SH-SY5Y (cell line): ENCODE measurements at regions not wholly inside any gene's neighbourhood (a gene's known extent, or its start where the extent isn't known, plus 50 kb on each side); places are given as distances from the start of the nearest gene placed in this dataset.

Source experiments
- GATA2 ChIP-seq: IDR thresholded peaks from 2 replicates; pipeline ENCODE4 v1.6.1; 2011; ENCODE audit warnings: mild to moderate bottlenecking, low read depth, low read length
- GATA3 ChIP-seq: IDR thresholded peaks from 2 replicates; pipeline ENCODE4 v1.6.1; 2011; ENCODE audit warnings: low read depth, mild to moderate bottlenecking, low read length, moderate library complexity

DNA sequence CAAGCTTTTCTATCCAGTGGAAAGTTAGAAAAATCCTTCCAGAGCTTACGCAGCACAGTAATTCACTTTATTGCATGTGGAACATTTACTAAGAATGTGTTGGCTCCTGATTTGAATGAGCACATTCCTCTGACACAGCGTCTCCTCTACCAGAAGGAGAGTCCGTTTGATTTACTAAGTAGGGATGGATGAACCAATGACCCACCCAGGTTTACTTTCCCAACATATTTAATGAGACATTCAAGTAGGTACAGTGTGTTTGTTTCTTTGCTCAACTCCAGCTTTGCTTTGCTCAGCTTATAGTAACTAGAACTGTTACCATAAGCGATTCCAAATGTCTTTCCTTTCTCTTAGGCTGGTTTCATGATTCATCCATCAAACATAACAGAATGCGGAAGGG lies 161.7 kb downstream of the SMARCA1 start:
- no peak for TF ChIP-seq GATA2
- no peak for TF ChIP-seq GATA3

DNA sequence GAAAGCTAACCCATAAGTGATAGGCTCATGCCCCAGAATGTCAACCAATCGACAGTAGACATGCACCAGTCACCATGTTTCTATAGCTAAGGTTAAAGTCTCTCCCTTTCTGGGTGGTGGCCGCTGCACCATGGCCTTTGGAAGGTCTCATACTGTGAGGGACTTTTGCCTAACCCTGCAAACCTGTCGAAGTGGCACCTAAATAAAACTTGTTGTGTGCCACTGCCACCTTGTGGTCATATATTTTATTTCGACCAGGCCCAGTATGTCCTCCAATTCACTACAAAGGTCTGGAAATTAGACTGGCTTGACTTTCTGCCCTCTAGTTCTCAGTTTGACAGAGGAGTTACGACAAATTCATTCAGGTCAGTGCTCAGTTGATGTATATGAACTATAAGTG lies 163.1 kb downstream of the SMARCA1 start:
- no peak for TF ChIP-seq GATA3

- no peak for TF ChIP-seq GATA3
- TF ChIP-seq GATA2: no peak
Observed at GRCh38 chrX:129359269-129359668, 164.0 kb downstream of the SMARCA1 start.

DNA sequence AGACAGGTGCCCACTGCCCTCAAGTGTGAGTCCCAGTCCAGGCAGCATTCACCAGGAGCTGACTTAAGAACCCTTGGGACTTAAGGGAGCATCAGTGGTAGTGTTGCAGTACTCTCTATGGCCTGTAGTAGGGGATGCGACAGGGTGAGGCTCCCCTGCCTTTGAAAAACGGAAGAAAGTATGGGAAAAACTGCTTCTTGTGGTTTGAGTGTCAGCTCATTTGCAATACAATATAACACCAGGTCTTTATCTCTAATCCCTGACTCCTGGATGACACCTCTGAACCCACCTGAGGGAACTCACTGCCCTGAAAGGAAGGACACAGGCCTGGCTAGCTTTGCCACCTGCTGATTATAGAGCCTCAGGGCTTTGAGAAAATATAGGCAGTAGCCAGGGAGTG lies 176.0 kb downstream of the SMARCA1 start:
- TF ChIP-seq GATA2: no peak
- no peak for TF ChIP-seq GATA3

- no peak for TF ChIP-seq GATA3
- no peak for TF ChIP-seq GATA2
Observed at GRCh38 chrX:129346574-129346973, 176.7 kb downstream of the SMARCA1 start.

- TF ChIP-seq GATA2 (no peak), GATA3 (no peak)
Observed at GRCh38 chrX:129323115-129323514, 200.2 kb downstream of the SMARCA1 start.

DNA sequence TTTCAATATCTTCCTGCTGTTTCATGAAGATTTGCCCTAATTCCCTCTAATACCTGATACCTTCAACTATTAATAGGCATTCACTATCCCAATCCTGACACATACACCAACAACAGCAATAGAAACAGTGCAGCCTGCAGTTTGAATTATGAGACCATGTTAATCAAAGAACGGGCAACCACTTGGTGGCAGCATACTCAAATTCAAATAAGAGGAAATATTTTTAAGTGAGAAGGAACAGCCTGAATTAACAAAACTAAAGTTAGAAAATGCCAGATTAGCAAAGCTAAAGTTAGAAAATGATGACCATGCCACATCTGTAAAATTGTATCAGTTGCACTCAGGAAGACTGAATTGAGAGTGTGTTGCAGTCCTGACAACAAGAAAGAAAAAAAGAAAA lies 204.9 kb downstream of the SMARCA1 start:
- TF ChIP-seq GATA3: no peak
- TF ChIP-seq GATA2: no peak

DNA sequence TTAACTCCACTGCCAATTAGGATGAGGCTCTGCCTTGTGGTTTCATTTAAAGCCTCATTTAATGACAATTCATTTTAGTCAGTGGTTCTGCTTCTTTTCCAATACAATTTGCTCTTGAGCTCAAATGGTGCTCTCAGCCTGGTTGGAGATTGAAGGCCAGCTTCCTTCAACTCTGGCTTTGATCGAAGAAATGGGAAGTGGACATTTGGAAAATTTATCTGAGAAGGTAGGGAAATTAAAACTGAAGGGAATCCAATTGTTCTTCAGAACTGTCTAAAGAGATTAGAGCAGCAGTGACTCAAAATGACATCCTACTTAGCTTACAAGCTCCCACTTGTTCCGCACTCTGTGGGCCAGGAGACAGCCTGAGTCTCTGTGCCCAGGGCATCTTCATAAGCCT lies 206.8 kb downstream of the SMARCA1 start:
- TF ChIP-seq GATA2: no peak
- TF ChIP-seq GATA3: no peak

DNA sequence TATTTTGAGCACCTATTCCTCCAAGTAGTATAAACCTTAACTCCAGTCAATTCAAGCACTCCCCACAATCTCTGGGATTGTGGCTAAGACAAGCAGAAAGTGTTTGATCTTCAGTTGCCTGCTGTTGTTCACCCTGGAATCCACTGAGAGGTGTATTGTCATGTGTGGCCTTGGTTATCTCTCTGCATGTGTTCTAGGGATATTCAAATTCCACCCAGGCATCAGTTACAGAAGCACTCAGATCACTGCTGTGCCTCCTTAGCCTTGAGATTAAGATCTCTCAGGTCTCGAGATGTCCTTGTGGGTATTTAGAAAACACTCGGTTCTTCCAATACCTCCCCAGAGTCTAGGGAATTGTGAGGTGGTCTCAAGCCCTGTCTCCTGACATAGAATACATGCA lies 213.3 kb downstream of the SMARCA1 start:
- TF ChIP-seq GATA3: no peak
- TF ChIP-seq GATA2: no peak

DNA sequence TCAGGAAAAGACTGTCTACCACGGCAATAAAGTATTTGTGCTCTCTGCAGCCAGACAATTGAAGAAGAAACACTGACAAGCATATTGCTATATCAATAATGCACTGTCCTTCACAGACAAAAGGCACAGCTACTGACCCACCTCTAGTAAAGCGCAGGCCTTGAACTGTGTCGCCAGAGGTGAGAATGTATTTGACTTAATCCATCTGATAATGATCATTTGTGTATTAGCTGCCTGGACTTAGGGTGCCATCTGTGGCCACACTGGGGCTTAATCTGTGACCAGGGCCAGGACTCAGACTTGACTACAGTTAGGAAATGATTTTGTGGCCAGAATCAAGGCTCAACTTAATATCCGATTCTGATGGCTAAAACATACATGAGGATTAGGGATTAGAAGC lies 260.4 kb downstream of the SMARCA1 start:
- TF ChIP-seq GATA3: no peak
- TF ChIP-seq GATA2: no peak

GRCh38 chrX:129249563-129249962 lies 273.7 kb downstream of the SMARCA1 start:
- TF ChIP-seq GATA3 (no peak), GATA2 (no peak)

- no peak for TF ChIP-seq GATA3
- TF ChIP-seq GATA2: no peak
Observed at GRCh38 chrX:129247642-129248041, 275.6 kb downstream of the SMARCA1 start.

DNA sequence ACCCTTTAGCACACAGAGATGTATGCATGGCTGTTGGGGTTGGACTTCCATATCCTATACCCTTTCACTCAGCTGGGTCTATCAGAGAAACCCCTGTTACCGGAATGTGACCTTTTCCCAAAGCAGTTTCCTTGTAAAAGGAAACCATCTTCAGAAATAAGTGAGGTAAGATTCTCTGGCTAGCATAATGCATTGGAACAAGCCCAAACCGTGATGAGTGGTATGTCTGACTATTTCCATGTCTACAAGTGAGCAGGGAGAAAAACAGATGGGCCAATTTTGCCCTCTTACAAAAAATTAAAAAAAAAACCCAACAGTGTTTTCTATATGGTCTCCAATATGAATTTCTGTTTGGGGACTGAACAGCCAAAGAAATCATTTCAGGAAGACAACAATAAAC lies 283.9 kb downstream of the SMARCA1 start:
- TF ChIP-seq GATA3 (no peak), GATA2 (no peak)

GRCh38 chrX:129238011-129238410 lies 285.3 kb downstream of the SMARCA1 start:
- no peak for TF ChIP-seq GATA3
- TF ChIP-seq GATA2: no peak

GRCh38 chrX:129235903-129236302 lies 287.4 kb downstream of the SMARCA1 start:
- TF ChIP-seq GATA3: no peak
- TF ChIP-seq GATA2: no peak

DNA sequence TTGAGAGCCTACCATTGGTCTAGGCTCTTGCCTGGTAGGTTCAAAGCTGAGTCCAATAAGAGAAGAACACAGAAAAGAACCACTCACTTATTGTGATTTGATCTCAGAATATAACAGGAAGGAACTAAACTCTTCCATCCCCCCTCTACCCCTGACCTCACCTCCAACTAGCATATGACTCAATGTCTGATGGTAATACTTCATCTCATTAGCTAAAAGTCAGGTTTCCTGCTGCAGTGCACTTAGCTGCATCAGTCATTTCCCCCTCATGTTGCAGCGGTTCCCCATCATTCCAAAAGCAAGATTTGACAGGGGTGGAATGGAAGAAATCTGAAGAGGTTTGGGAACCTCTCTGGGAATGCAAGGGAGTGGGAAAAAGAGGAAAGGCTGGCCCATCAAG lies 289.5 kb downstream of the SMARCA1 start:
- TF ChIP-seq GATA2: no peak
- TF ChIP-seq GATA3: no peak
